ENCODE measurements at regions not wholly inside any gene's neighbourhood (a gene's known extent, or its start where the extent isn't known, plus 50 kb on each side); places are given as distances from the start of the nearest gene placed in this dataset.

GRCh38 chr11:82356316-82356715 is 377.3 kb downstream of the FAM181B start (continued):
- TF ChIP-seq ZNF691 (CRISPR knock-in tag; IDR thresholded peaks at IDR 0.05; ENCODE audit: borderline replicate concordance, low read depth) (no peak), TFDP1 (CRISPR knock-in tag; IDR thresholded peaks at IDR 0.05; ENCODE audit: borderline replicate concordance) (no peak)

DNA sequence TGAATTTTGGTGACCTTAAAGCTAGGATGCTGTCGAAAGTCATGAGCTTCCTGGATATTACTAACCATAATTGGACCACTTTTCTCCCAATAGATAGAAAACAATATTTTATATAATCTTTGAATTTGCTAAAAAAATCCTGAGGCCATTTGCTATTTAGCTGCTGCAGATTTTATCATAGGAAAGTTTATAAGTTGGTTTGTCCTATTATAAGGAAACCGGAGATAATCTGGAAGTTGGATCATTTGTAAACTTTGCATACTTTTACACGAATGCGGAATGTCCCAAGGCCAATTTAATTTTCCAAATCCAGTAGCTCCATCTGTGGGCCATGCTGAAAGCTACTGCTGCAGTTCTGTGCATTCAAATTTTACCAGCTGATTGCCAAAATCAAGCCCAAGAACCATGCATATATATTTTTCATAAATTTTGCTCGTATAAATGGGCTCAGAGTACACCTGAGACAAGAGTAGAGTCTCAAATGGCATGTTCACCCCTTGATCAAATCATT is 378.3 kb downstream of the FAM181B start:
- no peak overlapping the region for H3K9ac ChIP-seq (ENCODE audit: insufficient read depth, low read depth, low read length)
- TF ChIP-seq ZNF331 (CRISPR knock-in tag; IDR thresholded peaks at IDR 0.05) (no peak), SP1 (IDR thresholded peaks at IDR 0.05) (no peak), SP1 (CRISPR knock-in tag; IDR thresholded peaks at IDR 0.05) (no peak), HNF4G (IDR thresholded peaks at IDR 0.05; ENCODE audit: borderline replicate concordance, low read depth, low read length) (no peak), HNF4G (CRISPR knock-in tag; IDR thresholded peaks at IDR 0.05; ENCODE audit: borderline replicate concordance, low read depth) (no peak)
- H3K27ac ChIP-seq (ENCODE audit: extremely low read length, insufficient read depth, low read length): no peak overlapping the region
- intact Hi-C loops (cut with micrococcal nuclease; ENCODE audit: unreplicated experiment) (no loop called here), in situ Hi-C loops (cut with HindIII; ENCODE audit: extremely low pct_ligation_motif_present, low pct_unique_long_range_greater_than_20kb) (no loop called here)
- no peak overlapping the region for H2AFZ ChIP-seq (ENCODE audit: low read length)
- H3K4me2 ChIP-seq (ENCODE audit: low read depth, low read length): no peak overlapping the region
- ChIA-PET POLR2A (no interaction called here), CTCF (ENCODE audit: low intra/inter-chr PET ratio, low total read pairs) (no interaction called here)
- H3K4me1 ChIP-seq (ENCODE audit: insufficient read depth, low read length): no peaks in the 10 kb centered on the region
- H3K4me3 ChIP-seq (replicated peaks in 1 of 3; ENCODE audit: insufficient read depth in 1 of 3, low read depth in 2 of 3, low read length in 3 of 3): no peak overlapping the region
- 33% methylated on average over 5 of the region's 5 CpGs for WGBS (ENCODE audit: low lambda C conversion rate)
- H3K36me3 ChIP-seq (replicated peaks in 1 of 2; ENCODE audit: control insufficient read depth in 1 of 2, insufficient read depth in 2 of 2, low read length in 2 of 2): no peaks in the 10 kb centered on the region
- H3K79me2 ChIP-seq (ENCODE audit: insufficient read depth, low read length): no peaks in the 10 kb centered on the region
- no peaks in the 10 kb centered on the region for H4K20me1 ChIP-seq (ENCODE audit: insufficient read depth, low read length)
- ATAC-seq: no peak
- no peaks in the 10 kb centered on the region for H3K9me3 ChIP-seq (ENCODE audit: low read length)
- DNase-seq (ENCODE audit: low spot score): no peak
- H3K27me3 ChIP-seq (ENCODE audit: control insufficient read depth in 1 of 2, insufficient read depth in 2 of 2, low read length in 2 of 2): no peaks in the 10 kb centered on the region
- no peak for FAIRE-seq
- BruUV-seq (replicated peaks): no TSS peak
